GM21825 (cell line): ENCODE measurements at regions not wholly inside any gene's neighbourhood (a gene's known extent, or its start where the extent isn't known, plus 50 kb on each side); places are given as distances from the start of the nearest gene placed in this dataset.
"Not testable (repeated sequence)": the region's sequence is repeated elsewhere in the genome, so short reads cannot be mapped to it uniquely, and the experiment has no call there.

Source experiments
- ATAC-seq: cut with Tn5 transposase; IDR thresholded peaks from one replicate; pipeline ENCODE4 v1.9.1; 2021; ENCODE audit warnings: mild to moderate bottlenecking, moderate library complexity; ENCODE audit not compliant: unreplicated experiment

- no peak for ATAC-seq
Observed at GRCh38 chr2:226483745-226484619, 315.6 kb downstream of the IRS1 start.

GRCh38 chr2:226483143-226483542, 316.5 kb downstream of the IRS1 start:
- ATAC-seq, result no peak

- ATAC-seq, result no peak
Observed at GRCh38 chr2:226478109-226478809, 321.4 kb downstream of the IRS1 start.

- ATAC-seq, result no peak
Observed at GRCh38 chr2:226477221-226478108, 322.2 kb downstream of the IRS1 start.

- no peak for ATAC-seq
Observed at GRCh38 chr2:226475650-226476049, 324.0 kb downstream of the IRS1 start.

- ATAC-seq, result no peak
Observed at GRCh38 chr2:226474131-226474530, 325.5 kb downstream of the IRS1 start.

GRCh38 chr2:226471987-226472470, 327.6 kb downstream of the IRS1 start:
- no peak for ATAC-seq

GRCh38 chr2:226467633-226468032, 332.0 kb downstream of the IRS1 start:
- ATAC-seq, result no peak

- no peak for ATAC-seq
Observed at GRCh38 chr2:226467221-226467620, 332.4 kb downstream of the IRS1 start.

GRCh38 chr2:226466589-226466988, 333.0 kb downstream of the IRS1 start:
- no peak for ATAC-seq

GRCh38 chr2:226466124-226466523, 333.5 kb downstream of the IRS1 start:
- no peak for ATAC-seq

- ATAC-seq, result no peak
Observed at GRCh38 chr2:226464380-226464779, 335.2 kb downstream of the IRS1 start.

GRCh38 chr2:226463154-226463553, 336.5 kb downstream of the IRS1 start:
- no peak for ATAC-seq

- ATAC-seq, result no peak
Observed at GRCh38 chr2:226461981-226462380, 337.6 kb downstream of the IRS1 start.

GRCh38 chr2:226456144-226456543, 343.5 kb downstream of the IRS1 start:
- ATAC-seq, result not testable (repeated sequence)

GRCh38 chr2:226452768-226453167, 346.9 kb downstream of the IRS1 start:
- no peak for ATAC-seq

- ATAC-seq, result no peak
Observed at GRCh38 chr2:226451486-226451885, 348.1 kb downstream of the IRS1 start.

GRCh38 chr2:226450141-226450540, 349.5 kb downstream of the IRS1 start:
- ATAC-seq, result no peak

- ATAC-seq, result no peak
Observed at GRCh38 chr2:226447338-226448300, 352.0 kb downstream of the IRS1 start.
